Spleen (tissue), 3 donors: ENCODE measurements at regions not wholly inside any gene's neighbourhood (a gene's known extent, or its start where the extent isn't known, plus 50 kb on each side); places are given as distances from the start of the nearest gene placed in this dataset.

Experiments
- POLR2A ChIP-seq, 3 donors: fragments of 450-650 bp; IDR thresholded peaks; one replicate each; pipeline ENCODE4 v1.5.1; 2017; ENCODE audit warnings: antibody characterized with exemption in 3 of 3, mild to moderate bottlenecking in 1 of 3
- POLR2AphosphoS5 ChIP-seq, 3 donors: sonication (generic); formaldehyde crosslinking; IDR thresholded peaks; one replicate each; pipeline ENCODE4 v1.5.1; 2017; ENCODE audit warnings: antibody characterized with exemption in 3 of 3

DNA sequence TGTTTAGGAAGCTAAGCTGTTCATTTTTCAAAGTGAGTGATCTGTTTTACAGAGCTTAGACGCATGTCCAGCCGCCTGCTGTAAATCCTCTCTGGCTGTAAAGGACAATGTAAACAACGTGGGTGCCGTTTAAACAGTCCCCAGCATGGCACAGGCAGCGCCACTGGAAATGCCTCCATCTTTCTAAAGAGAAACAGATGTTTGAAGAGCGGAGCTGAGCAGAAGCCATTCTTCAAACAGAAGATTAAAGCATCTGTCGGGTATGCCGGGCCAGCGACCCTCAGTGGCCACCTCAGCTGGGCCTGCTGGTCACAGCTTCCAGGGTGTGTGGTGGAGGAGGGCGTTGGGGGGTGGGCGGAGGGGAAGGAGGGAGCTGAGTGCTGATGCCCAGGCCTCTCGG lies 138.6 kb downstream of the ERMARD start:
- TF ChIP-seq POLR2A (IDR thresholded peaks at IDR 0.05) (no peak), POLR2AphosphoS5 (IDR thresholded peaks at IDR 0.05) (no peak)
